OCI-LY3 (cell line): ENCODE measurements at regions not wholly inside any gene's neighbourhood (a gene's known extent, or its start where the extent isn't known, plus 50 kb on each side); places are given as distances from the start of the nearest gene placed in this dataset.

Source experiments
- EZH2phosphoT487 ChIP-seq: fragments of 200-600 bp; shearing (Covaris generic); IDR thresholded peaks from 2 replicates; pipeline ENCODE4 v1.6.1; 2018; ENCODE audit warnings: antibody characterized with exemption, mixed run types, low read depth
- TF ChIP-seq, protein P1 (sequence below): fragments of 200-600, 300-600 bp; sonication (generic); IDR thresholded peaks from 2 replicates; pipeline ENCODE4 v1.5.1; 2014; ENCODE audit warnings: antibody characterized with exemption, low read length, low read depth

DNA sequence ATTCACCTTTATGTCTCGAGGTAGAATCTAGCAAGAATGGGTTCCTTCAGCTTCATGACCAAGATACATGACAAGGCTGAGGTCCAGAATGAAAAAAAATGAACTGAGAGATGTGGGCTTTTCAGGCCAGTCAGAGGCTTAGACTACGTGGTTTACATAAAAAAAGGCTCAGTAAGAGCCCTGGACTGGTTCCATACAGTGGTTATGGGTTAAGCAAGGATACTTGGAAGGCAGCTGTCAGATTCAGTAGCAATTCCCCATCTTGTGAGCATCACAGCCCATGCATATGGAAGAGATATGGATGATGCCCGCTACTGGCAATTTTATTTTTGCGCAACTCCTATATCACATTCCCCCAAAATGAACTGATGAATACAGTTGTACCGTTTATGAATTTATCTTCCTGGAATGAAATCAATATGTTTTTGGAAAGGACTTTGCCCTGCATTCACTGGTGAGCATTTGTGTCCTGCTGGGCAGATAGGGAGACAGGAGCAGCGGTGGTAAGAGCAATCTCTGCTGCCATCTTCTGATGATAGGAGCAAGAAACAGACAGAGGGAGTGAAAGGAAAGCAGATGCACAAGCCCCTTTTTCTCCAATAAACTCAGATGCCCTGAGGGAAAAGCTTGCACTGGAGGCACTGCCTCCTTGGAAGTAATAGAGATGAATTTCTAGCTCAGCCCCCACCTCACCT lies 280.4 kb downstream of the GALC start:
- TF ChIP-seq, protein P1, sequence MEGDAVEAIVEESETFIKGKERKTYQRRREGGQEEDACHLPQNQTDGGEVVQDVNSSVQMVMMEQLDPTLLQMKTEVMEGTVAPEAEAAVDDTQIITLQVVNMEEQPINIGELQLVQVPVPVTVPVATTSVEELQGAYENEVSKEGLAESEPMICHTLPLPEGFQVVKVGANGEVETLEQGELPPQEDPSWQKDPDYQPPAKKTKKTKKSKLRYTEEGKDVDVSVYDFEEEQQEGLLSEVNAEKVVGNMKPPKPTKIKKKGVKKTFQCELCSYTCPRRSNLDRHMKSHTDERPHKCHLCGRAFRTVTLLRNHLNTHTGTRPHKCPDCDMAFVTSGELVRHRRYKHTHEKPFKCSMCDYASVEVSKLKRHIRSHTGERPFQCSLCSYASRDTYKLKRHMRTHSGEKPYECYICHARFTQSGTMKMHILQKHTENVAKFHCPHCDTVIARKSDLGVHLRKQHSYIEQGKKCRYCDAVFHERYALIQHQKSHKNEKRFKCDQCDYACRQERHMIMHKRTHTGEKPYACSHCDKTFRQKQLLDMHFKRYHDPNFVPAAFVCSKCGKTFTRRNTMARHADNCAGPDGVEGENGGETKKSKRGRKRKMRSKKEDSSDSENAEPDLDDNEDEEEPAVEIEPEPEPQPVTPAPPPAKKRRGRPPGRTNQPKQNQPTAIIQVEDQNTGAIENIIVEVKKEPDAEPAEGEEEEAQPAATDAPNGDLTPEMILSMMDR: no peak
- no peak for TF ChIP-seq EZH2phosphoT487
